ENCODE measurements at regions not wholly inside any gene's neighbourhood (a gene's known extent, or its start where the extent isn't known, plus 50 kb on each side); places are given as distances from the start of the nearest gene placed in this dataset.

GRCh38 chr10:25701652-25702051, 232.4 kb upstream of the MYO3A start:
- no peak overlapping the region for H3K27ac ChIP-seq
- DNase-seq (ENCODE audit: low spot score), result no peak
- ChIA-PET CTCF (interaction anchor here (0.5 to 1.2 kb wide), 5 partner anchors 9 to 965 kb away, joined by 3 to 5 read pairs (median 3); no protein-coding TSS in a partner anchor), POLR2A (ENCODE audit: low non-redundant PET) (no interaction called here)
- no peak for TF ChIP-seq CTCF (conservative IDR thresholded peaks at IDR 0.05; ENCODE audit: low read depth)

- CTCF ChIA-PET, result no interaction called here
- DNase-seq (ENCODE audit: low spot score), result no peak
- TF ChIP-seq CTCF (conservative IDR thresholded peaks at IDR 0.05; ENCODE audit: low read depth), result no peak
These were observed 229.4 kb upstream of the MYO3A start for GRCh38 chr10:25704622-25705021.

GRCh38 chr10:25707572-25707971, 226.5 kb upstream of the MYO3A start:
- ChIA-PET CTCF (no interaction called here), POLR2A (ENCODE audit: low non-redundant PET) (no interaction called here)
- no peak for TF ChIP-seq CTCF (conservative IDR thresholded peaks at IDR 0.05; ENCODE audit: low read depth)
- H3K27ac ChIP-seq, result no peak overlapping the region
- no peak for DNase-seq (ENCODE audit: low spot score)

More at GRCh38 chr10:25704622-25705021, 229.4 kb upstream of the MYO3A start:
- POLR2A ChIA-PET (ENCODE audit: low non-redundant PET), result no interaction called here
- no peak overlapping the region for H3K27ac ChIP-seq

- CTCF ChIA-PET, result no interaction called here
These were observed 225.9 kb upstream of the MYO3A start for GRCh38 chr10:25707976-25708671.

GRCh38 chr10:25713894-25714240, 220.2 kb upstream of the MYO3A start:
- H3K27ac ChIP-seq, result no peak overlapping the region
- TF ChIP-seq CTCF (conservative IDR thresholded peaks at IDR 0.05; ENCODE audit: low read depth), result no peak

More at GRCh38 chr10:25707976-25708671, 225.9 kb upstream of the MYO3A start:
- TF ChIP-seq CTCF (conservative IDR thresholded peaks at IDR 0.05; ENCODE audit: low read depth), result no peak
- H3K27ac ChIP-seq, result no peak overlapping the region
- POLR2A ChIA-PET (ENCODE audit: low non-redundant PET), result no interaction called here
- no peak for DNase-seq (ENCODE audit: low spot score)

GRCh38 chr10:25724241-25724640, 209.8 kb upstream of the MYO3A start:
- no peak for TF ChIP-seq CTCF (conservative IDR thresholded peaks at IDR 0.05; ENCODE audit: low read depth)
- DNase-seq (ENCODE audit: low spot score), result no peak
- no peak overlapping the region for H3K27ac ChIP-seq
- POLR2A ChIA-PET (ENCODE audit: low non-redundant PET), result no interaction called here
- CTCF ChIA-PET, result no interaction called here

More at GRCh38 chr10:25713894-25714240, 220.2 kb upstream of the MYO3A start:
- POLR2A ChIA-PET (ENCODE audit: low non-redundant PET), result no interaction called here
- CTCF ChIA-PET, result no interaction called here
- DNase-seq (ENCODE audit: low spot score), result no peak
